Stimulated activated CD4-positive, alpha-beta T cell treated with anti-CD3 and anti-CD28 coated beads, Interleukin-1b, Interleukin-23, amount 100 ng/mL, for 48 hours (primary cell): ENCODE measurements at regions not wholly inside any gene's neighbourhood (a gene's known extent, or its start where the extent isn't known, plus 50 kb on each side); places are given as distances from the start of the nearest gene placed in this dataset.

Source experiments
- DNase-seq: peaks from one replicate; pipeline ENCODE4 v3.0.0-alpha.2; 2020

- DNase-seq, result no peak
Observed at GRCh38 chr16:11447272-11447671, 102.0 kb downstream of the RMI2 start.

- DNase-seq, result no peak
Observed at GRCh38 chr16:11447836-11448235, 102.6 kb downstream of the RMI2 start.

- no peak for DNase-seq
Observed at GRCh38 chr16:11448796-11449416, 103.6 kb downstream of the RMI2 start.

DNA sequence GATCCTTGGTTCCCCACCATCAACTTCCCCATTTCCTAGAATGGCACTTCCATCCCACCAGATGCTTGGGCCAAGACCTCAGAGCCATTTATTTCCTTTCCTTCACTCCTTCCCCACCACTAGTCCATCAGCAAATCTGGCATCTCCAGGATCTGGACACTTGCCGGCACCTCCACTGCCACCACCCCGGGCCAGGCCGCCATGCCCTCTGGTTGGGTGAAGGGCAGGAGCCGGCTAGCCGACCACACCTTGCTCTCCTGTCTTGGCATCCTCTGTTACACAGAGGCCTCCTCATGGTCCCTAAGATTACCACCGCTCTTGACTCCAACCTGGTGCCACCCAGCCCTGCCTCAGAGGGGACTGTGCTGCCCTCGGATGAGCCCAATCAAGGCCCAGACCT lies 104.5 kb downstream of the RMI2 start:
- DNase-seq, result no peak

DNA sequence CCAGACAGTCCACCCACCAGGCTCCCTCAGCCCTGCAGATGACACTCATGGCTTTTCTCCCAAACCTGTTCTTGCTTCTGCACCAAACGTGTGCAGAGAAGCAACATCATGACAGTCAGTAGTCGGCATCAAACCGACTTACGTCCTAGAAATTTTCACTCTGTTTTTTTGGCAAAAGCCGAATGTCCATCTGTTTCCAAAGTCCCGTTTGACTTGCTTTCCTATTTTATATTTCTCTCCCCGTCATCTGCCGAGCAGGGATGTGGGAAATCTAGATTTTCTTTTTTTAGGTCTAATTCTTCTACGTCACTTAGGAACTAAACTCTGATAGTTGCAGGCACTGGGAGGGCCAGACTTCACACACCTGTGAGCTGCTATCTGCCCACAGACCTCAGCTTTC lies 104.9 kb downstream of the RMI2 start:
- DNase-seq, result no peak

- DNase-seq, result no peak
Observed at GRCh38 chr16:11452298-11452697, 107.0 kb downstream of the RMI2 start.

GRCh38 chr16:11452746-11453389 lies 107.6 kb downstream of the RMI2 start:
- DNase-seq, result no peak

DNA sequence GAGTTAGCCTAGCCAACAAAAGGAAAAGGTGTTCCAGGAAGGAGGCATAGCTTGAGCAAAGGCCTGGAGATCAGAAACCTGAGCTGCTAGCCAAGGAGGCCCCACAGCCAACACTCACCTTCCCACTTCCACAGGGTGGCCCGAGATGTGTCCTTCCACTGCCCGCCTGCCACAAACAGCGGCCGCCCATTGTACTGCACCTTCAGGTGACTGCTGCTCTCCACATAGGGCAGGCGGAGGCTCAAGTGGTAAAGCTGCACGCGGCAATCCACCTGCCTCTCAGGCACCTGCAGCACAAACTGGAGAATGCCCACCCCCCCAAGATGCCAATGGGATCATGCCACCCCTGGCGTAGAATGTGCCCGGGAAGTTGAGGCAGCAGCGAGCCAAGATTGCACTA lies 111.5 kb downstream of the RMI2 start:
- no peak for DNase-seq

DNA sequence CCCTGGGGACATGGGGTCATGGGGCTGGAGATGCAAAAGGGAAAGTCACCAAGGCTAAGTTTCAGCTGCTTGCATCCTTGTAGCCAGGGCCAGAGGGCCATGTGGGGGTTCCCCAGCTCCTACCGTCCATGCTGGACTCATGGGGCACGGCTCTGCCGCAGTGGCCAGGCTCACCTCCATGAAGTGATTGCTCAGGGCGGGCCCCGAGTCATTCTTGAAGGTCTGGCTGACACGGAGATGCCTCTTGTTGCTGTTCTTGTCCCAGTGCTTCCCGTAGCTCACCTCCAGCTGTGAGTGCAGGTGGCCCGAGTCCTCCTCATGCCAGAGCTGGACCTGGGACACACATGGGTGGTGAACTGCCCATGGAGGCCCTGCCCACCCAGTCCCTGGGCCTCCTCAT lies 114.5 kb downstream of the RMI2 start:
- DNase-seq, result no peak

DNA sequence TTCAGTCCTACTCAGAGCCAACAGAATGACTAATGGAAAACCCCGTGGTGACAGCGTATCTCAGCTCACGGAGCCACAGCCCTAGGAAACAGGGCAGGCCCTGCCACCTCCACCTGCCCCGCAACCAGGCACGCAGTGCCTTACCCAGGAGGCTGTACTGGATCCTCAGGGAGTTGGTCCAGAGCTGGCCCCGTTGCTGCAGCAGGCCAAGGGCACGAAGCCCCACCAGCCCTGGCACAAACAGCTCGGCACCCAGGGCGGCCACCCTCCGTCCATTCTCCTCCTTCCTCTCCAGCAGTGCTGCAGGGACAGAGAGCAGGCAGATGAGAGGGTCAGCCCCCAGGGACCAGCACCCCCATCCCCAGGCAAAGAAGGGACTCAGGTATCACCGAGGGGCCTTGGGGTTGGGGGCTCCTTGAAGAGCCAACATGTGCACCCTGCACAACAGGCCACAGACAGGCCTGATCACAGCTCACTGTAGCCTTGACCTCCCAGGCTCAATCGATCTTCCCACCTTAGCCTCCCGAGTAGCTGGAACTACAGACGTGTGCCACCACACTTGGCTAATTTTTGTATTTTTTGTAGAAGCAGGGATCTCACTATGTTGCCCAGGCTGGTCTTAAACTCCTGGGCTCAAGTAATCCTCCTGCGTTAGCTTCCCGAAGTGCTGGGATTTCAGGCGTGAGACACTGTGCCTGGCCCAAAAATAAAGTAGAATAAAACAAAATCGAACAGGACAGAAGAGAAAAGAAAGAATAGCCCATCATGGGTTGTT lies 115.7 kb downstream of the RMI2 start:
- no peak for DNase-seq

GRCh38 chr16:11461595-11461990 lies 116.3 kb downstream of the RMI2 start:
- no peak for DNase-seq

GRCh38 chr16:11462036-11462435 lies 116.8 kb downstream of the RMI2 start:
- DNase-seq, result no peak

GRCh38 chr16:11462861-11463260 lies 117.6 kb downstream of the RMI2 start:
- DNase-seq, result no peak

DNA sequence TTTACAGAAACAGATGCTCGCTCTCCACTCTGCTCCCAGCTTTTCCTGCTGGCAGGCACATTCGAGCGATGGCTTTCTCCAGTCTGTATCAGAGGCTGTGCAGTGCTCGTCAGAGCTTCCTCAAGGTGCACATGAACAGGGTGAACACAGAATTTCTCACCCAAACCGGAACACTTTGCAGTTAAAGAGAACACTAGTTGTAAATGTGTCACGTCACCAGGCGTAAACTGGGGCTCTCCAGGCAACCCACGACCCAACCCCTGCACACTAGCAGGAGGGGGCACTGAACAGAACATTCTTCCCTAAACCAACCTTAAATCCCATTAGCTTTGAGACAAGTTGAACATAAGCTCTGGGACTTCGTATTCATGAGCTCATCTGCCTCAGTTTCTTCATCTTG lies 119.0 kb downstream of the RMI2 start:
- DNase-seq, result no peak

GRCh38 chr16:11465675-11466074 lies 120.4 kb downstream of the RMI2 start:
- no peak for DNase-seq

- no peak for DNase-seq
Observed at GRCh38 chr16:11470676-11471415, 115.9 kb downstream of the LITAF start.

DNA sequence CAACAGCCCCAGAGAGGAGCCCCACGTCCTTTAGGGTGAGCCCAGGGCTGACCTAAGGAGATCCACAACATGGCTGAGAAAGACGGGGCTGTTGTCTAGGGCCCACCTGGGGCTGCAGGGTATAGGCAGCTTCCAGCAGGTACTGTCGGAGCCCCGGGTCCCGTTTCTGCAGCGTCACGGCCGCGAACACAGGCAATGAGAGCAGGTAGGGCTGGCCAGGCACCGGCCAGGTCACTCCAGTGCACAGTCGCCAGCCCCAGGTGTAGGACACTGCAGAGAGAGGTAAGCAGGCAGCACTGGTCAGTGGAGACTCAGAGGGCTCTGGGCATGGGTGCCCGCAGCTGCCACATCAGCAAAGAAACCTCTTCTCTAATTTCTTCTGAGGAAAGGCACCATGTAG lies 115.2 kb downstream of the LITAF start:
- no peak for DNase-seq

- DNase-seq, result no peak
Observed at GRCh38 chr16:11472410-11472809, 114.3 kb downstream of the LITAF start.

DNA sequence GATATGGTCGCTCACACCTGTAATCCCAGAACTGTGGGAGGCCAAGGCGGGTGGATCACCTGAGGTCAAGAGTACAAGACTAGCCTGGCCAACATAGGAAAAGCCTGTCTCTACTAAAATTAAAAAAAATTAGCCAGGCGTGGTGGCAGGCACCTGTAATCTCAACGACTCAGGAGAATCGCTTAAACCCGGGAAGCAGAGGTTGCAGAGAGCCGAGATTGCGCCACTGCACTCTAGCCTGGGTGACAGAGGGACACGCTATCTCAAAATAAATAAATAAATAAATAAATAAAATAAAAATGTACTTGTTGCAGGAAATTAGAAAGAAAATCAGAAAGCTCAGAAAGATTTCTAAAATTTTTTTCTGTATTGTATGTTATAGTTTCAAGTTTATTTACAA lies 113.9 kb downstream of the LITAF start:
- DNase-seq, result no peak

DNA sequence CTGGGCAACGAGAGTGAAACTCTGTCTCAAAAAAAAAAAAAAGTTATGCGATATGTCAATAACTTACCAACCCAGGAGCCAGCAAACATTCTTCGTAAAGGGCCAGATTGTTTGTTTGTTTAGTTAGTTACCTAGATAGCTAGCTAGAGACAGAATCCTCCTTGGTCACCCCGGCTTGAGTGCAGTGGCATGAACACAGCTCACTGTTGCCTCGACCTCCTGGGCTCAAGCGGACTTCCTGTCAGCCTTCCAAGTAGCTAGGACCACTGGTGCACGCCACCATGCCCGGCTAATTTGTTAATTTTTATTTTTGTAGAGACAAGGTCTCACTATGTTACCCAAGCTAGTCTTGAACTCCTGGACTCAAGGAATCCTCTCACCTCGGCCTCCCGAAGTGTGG lies 113.0 kb downstream of the LITAF start:
- no peak for DNase-seq

- no peak for DNase-seq
Observed at GRCh38 chr16:11474617-11475291, 112.0 kb downstream of the LITAF start.

- no peak for DNase-seq
Observed at GRCh38 chr16:11475896-11476630, 110.7 kb downstream of the LITAF start.
